Endothelial cell of hepatic sinusoid (primary cell): ENCODE measurements at regions not wholly inside any gene's neighbourhood (a gene's known extent, or its start where the extent isn't known, plus 50 kb on each side); places are given as distances from the start of the nearest gene placed in this dataset.

ENCODE experiments used
- in situ Hi-C: cut with HindIII; loops from 2 replicates; pipeline ENCODE4 v1.10.0; 2017; ENCODE audit warnings: low sequenced_read_pairs

GRCh38 chr16:65510850-65511249 is 389.0 kb upstream of the CDH11 start:
- in situ Hi-C loops: no loop called here

- in situ Hi-C loops: no loop called here
These were observed 388.4 kb upstream of the CDH11 start for GRCh38 chr16:65510241-65510640.

GRCh38 chr16:65509172-65509571 is 387.3 kb upstream of the CDH11 start:
- in situ Hi-C loops: no loop called here

GRCh38 chr16:65500919-65501318 is 379.1 kb upstream of the CDH11 start:
- in situ Hi-C loops: no loop called here

- in situ Hi-C loops: no loop called here
These were observed 378.1 kb upstream of the CDH11 start for GRCh38 chr16:65500007-65500406.

- in situ Hi-C loops: no loop called here
These were observed 377.7 kb upstream of the CDH11 start for GRCh38 chr16:65499566-65499965.

- in situ Hi-C loops: no loop called here
These were observed 375.7 kb upstream of the CDH11 start for GRCh38 chr16:65497571-65497970.

GRCh38 chr16:65495106-65495505 is 373.2 kb upstream of the CDH11 start:
- in situ Hi-C loops: no loop called here

- in situ Hi-C loops: no loop called here
These were observed 372.7 kb upstream of the CDH11 start for GRCh38 chr16:65494609-65495008.

GRCh38 chr16:65494080-65494479 is 372.2 kb upstream of the CDH11 start:
- in situ Hi-C loops: no loop called here

- in situ Hi-C loops: no loop called here
These were observed 368.4 kb upstream of the CDH11 start for GRCh38 chr16:65490286-65490685.

GRCh38 chr16:65489531-65490023 is 367.7 kb upstream of the CDH11 start:
- in situ Hi-C loops: no loop called here

- in situ Hi-C loops: no loop called here
These were observed 365.4 kb upstream of the CDH11 start for GRCh38 chr16:65487231-65487630.

GRCh38 chr16:65481956-65482355 is 360.1 kb upstream of the CDH11 start:
- in situ Hi-C loops: no loop called here

GRCh38 chr16:65480281-65481091 is 358.6 kb upstream of the CDH11 start:
- in situ Hi-C loops: no loop called here

GRCh38 chr16:65476448-65476955 is 354.6 kb upstream of the CDH11 start:
- in situ Hi-C loops: no loop called here

GRCh38 chr16:65473699-65474098 is 351.8 kb upstream of the CDH11 start:
- in situ Hi-C loops: no loop called here

- in situ Hi-C loops: no loop called here
These were observed 347.3 kb upstream of the CDH11 start for GRCh38 chr16:65469116-65469515.

GRCh38 chr16:65468133-65468532 is 346.3 kb upstream of the CDH11 start:
- in situ Hi-C loops: no loop called here

GRCh38 chr16:65463652-65464260 is 341.9 kb upstream of the CDH11 start:
- in situ Hi-C loops: no loop called here

GRCh38 chr16:65457084-65457483 is 335.2 kb upstream of the CDH11 start:
- in situ Hi-C loops: no loop called here

- in situ Hi-C loops: no loop called here
These were observed 333.9 kb upstream of the CDH11 start for GRCh38 chr16:65455761-65456160.
